Activated CD4-positive, alpha-beta T cell treated with anti-CD3 and anti-CD28 coated beads, Interleukin-2, amount 10 ng/mL, durations not matched to agents 7 days and 5 days (primary cell): ENCODE measurements at regions not wholly inside any gene's neighbourhood (a gene's known extent, or its start where the extent isn't known, plus 50 kb on each side); places are given as distances from the start of the nearest gene placed in this dataset.
A peak's percentile ranks its signal among the peaks of the same experiment; 100 is the strongest.
"Not testable (repeated sequence)": the region's sequence is repeated elsewhere in the genome, so short reads cannot be mapped to it uniquely, and the experiment has no call there.

Source experiments
- CTCF ChIA-PET: fragments of 350-600 bp; sonication (Branson Sonifier 250); formaldehyde crosslinking; loops from one replicate; lab custom pipeline; 2021; ENCODE audit warnings: antibody characterized with exemption; lab: Charles Lee
- POLR2A ChIA-PET: fragments of 350-600 bp; sonication (Branson Sonifier 250); formaldehyde crosslinking; loops from one replicate; lab custom pipeline; 2021; ENCODE audit warnings: antibody characterized with exemption; lab: Charles Lee
- DNase-seq: peaks from one replicate; pipeline ENCODE4 v3.0.0-alpha.2; 2020
- H3K27ac Mint-ChIP-seq: one replicate; pipeline ENCODE4 v1.8.0; 2021; ENCODE audit warnings: mild to moderate bottlenecking, moderate library complexity, mixed read lengths
- H3K27me3 Mint-ChIP-seq: one replicate; pipeline ENCODE4 v1.8.0; 2021; ENCODE audit warnings: mixed read lengths
- H3K36me3 Mint-ChIP-seq: one replicate; pipeline ENCODE4 v1.8.0; 2021; ENCODE audit warnings: low read depth, mixed read lengths
- H3K4me1 Mint-ChIP-seq: one replicate; pipeline ENCODE4 v1.8.0; 2021; ENCODE audit warnings: mixed read lengths
- H3K4me3 Mint-ChIP-seq: one replicate; pipeline ENCODE4 v1.8.0; 2021; ENCODE audit warnings: mild to moderate bottlenecking, moderate library complexity, mixed read lengths
- H3K9me3 Mint-ChIP-seq: one replicate; pipeline ENCODE4 v1.8.0; 2021; ENCODE audit warnings: mixed read lengths

DNA sequence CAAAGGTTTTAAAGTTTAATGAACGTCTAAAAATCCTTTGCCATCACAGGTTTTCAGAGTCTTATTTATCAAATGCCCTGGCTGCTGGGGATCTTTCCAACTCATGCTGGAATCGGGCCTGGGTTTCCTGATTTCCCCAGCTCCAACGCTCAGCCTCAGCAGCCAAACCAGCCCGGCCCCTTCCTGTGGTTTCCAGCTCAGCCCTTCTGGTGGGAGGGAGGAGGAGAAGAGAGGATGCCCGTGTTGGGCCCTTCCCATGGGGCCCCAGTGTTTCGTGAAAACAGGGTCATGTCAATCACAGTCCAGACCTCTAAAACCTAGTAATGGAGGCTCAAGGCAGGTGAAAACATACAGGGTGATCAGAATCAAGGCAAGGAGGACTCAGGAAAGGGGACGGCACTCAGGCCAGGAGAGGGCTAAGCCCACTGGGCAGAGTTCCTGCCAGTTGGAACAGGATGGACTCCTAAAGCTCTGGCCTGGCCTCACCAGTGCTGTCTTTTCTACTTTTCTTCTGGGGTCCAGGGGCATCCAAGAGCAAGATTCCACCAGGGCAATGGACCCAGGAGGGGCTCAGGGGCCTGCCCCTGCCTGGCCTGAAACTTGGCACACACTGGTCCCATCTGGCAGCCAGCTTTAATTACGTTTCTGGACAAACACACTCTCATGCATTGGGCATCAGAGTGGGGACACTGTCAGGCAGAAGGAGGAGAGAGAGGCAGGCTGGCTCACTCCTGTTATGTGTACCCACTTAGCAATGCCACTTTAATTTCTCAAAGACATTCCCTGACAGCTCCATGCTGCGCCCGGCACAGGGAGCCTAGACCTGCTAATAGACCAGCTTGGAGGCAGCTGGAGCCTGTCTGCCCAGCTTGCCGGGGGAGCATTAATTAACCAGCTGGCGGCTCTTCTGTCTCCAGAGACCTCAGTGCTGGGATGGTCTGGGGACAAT, 194.6 kb downstream of the FAM43A start:
- H3K4me1 Mint-ChIP-seq: peaks cover 14% of the 10 kb centered on the region
- no peak overlapping the region for H3K4me3 Mint-ChIP-seq
- peak overlapping the region; percentile 39 for H3K27ac Mint-ChIP-seq
- ChIA-PET POLR2A (no interaction called here), CTCF (interaction anchor here (0.6 kb wide), 1 partner anchor 173 kb away, joined by 3 read pairs; no protein-coding TSS in a partner anchor)
- peaks cover 3% of the 10 kb centered on the region for H3K9me3 Mint-ChIP-seq
- no peaks in the 10 kb centered on the region for H3K36me3 Mint-ChIP-seq
- H3K27me3 Mint-ChIP-seq: no peaks in the 10 kb centered on the region
- DNase-seq: no peak

DNA sequence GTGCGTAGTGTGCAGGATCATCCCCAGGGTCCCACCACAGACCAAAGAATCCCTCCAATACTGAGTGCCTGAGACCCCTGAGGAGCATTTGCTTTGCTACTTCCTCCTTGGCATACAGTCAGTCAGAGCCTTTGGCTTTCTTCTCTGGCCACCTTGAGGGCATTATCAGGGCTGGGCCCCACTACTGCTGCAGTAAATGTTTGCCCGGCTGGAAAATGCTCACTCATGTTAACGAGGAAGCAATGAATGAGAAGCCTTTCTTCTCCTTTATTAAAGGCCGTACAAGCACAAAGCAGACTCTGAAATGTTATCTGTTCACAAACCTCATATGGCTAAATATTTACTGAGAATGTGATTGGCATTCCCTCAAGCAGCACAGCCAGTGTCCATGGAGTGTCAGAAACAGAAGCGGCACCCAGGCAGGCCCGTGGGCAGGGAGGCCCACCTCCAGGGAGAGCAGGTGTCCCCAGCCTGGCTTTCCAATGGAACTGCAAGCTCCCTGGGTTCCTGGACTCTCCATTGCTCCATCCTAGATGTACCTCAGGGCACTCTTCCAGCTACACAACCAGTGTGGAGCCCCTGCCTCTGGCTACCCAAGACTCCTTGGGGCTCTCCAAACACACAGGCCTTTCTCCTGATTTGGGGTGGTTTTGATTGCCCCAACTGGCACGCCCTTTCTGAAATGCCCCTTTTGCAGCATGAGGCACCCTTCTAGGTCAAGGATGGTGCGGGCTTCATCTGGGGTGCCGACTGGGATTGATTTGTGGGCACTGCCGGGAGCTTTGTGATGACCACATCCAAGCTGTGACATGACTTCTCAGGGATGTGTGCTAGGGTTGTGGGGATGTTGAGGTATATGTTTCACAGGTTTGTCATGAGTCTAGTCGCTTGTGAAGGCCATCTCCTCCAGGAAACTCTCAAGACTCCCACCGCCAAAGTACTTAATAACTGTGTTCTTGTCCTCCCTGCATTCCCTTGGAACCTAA, 195.6 kb downstream of the FAM43A start:
- ChIA-PET POLR2A (no interaction called here), CTCF (no interaction called here)
- H3K9me3 Mint-ChIP-seq: peaks cover 3% of the 10 kb centered on the region
- H3K4me3 Mint-ChIP-seq: no peak overlapping the region
- no peak for DNase-seq
- H3K27me3 Mint-ChIP-seq: no peaks in the 10 kb centered on the region
- no peak overlapping the region for H3K27ac Mint-ChIP-seq
- H3K4me1 Mint-ChIP-seq: peaks cover 14% of the 10 kb centered on the region
- no peaks in the 10 kb centered on the region for H3K36me3 Mint-ChIP-seq

DNA sequence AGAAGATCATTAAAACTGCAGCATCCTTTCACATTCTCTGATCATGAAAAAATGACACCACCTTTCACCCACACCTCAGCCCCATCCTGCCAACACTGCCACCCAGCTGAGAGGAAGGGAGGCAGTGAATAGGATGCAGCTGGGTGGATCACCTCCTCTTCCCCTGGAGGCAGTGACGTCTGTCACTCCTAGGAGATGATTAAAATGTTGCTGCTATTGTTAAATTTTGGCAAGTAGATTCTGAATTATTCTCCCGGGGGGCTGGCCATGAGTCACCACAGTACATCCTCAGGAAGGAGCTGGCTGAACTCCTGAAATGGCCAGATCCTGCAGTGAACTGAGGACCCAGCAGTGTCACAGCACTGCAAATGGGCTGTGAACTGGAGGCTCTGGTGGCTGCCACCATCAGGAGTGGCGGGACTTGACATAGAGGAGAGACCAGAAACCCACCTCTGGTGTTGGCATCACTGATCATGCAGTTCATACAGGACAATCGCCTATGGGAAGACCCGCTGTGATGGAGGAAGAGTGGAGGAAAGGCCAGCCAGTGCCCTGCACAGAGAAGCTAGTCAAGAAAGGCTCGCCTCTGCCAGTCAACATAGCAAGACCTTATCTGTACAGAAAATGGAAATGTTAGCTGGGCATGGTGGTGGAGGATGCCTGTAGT, 199.1 kb downstream of the FAM43A start:
- POLR2A ChIA-PET: no interaction called here
- no peaks in the 10 kb centered on the region for H3K36me3 Mint-ChIP-seq
- no peak overlapping the region for H3K27ac Mint-ChIP-seq
- CTCF ChIA-PET: no interaction called here
- H3K9me3 Mint-ChIP-seq: peaks cover 3% of the 10 kb centered on the region
- DNase-seq: no peak
- H3K4me1 Mint-ChIP-seq: peaks cover 7% of the 10 kb centered on the region
- no peak overlapping the region for H3K4me3 Mint-ChIP-seq
- no peaks in the 10 kb centered on the region for H3K27me3 Mint-ChIP-seq

DNA sequence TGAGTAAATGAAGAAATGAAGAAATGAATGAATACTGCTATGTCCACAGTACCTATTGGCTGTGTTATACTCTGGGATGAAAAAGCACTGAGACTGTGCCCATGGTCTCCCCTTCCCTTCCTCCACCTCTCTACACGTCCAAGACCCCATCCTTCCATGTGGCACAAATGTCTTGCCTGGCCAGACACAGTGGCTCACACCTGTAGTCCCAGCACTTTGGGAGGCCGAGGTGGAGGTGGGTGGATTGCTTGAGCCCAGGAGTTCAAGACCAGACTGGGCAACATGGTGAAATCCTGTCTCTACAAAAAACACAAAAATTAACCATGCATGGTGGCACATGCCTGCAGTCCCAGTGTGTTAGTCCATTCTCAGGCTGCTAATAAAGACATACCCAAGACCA, 200.1 kb downstream of the FAM43A start:
- H3K27ac Mint-ChIP-seq: no peak overlapping the region
- H3K4me3 Mint-ChIP-seq: no peak overlapping the region
- H3K27me3 Mint-ChIP-seq: no peaks in the 10 kb centered on the region
- H3K9me3 Mint-ChIP-seq: peaks cover 3% of the 10 kb centered on the region
- no peaks in the 10 kb centered on the region for H3K36me3 Mint-ChIP-seq
- ChIA-PET CTCF (no interaction called here), POLR2A (no interaction called here)
- no peak for DNase-seq
- no peaks in the 10 kb centered on the region for H3K4me1 Mint-ChIP-seq

DNA sequence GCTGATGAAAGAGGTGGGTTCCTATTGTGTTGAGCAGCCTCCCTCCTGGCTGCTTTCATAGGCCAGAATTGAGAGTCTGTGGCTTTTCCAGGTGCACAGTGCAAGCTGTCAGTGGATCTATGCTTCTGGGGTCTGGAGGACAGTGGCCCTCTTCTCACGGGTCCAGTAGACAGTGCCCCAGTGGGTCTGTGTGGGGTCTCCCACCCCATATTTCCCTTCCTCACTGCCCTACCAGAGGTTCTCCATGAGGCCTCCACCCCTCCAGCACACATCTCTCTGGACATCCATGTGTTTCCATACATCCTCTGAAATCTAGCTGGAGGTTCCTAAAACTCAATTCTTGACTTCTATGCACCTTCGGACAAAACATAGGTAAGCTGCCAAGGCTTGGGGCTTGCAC, 201.2 kb downstream of the FAM43A start:
- Mint-ChIP-seq H3K36me3 (no peaks in the 10 kb centered on the region), H3K27ac (no peak overlapping the region), H3K4me3 (no peak overlapping the region), H3K9me3 (peaks cover 3% of the 10 kb centered on the region), H3K27me3 (no peaks in the 10 kb centered on the region), H3K4me1 (no peaks in the 10 kb centered on the region)
- ChIA-PET POLR2A (no interaction called here), CTCF (no interaction called here)
- DNase-seq: no peak

DNA sequence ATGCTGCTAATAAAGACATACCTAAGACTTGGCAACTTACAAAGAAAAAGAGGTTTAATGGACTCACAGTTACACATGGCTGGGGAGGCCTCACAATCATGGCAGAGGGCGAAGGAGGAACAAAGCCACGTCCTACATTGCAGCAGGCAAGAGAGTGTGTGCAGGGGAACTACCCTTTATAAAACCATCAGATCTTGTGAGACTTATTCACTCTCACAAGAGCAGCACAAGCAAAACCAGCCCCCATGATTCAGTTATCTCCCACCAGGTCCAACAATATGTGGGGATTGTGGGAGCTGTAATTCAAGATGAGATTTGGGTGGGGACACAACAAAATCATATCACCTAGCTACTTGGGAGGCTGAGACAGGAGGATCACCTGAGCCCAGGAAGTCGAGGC, 202.4 kb downstream of the FAM43A start:
- DNase-seq, H3K36me3 Mint-ChIP-seq, H3K4me3 Mint-ChIP-seq, H3K27ac Mint-ChIP-seq, POLR2A ChIA-PET, H3K4me1 Mint-ChIP-seq, CTCF ChIA-PET, H3K27me3 Mint-ChIP-seq, H3K9me3 Mint-ChIP-seq: not testable (repeated sequence)

DNA sequence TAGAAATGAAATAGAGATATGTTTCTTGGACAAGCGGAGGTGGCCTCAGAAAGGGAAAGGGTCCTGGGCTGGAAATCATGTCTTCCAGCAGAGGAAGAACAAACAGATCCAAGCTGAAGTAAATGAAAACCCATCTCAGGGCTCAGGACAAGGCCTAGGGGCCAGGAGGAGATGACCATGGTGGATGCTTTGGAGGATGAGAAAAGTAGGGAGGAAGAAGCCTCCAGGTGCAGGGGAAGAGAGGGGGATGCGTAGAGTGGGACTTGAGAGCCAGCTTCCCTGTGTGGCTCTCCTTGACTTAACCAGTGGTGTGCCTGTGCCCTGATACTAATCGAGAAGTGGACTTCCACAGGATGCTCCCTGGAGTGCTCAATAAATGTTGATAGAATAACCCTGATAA, 203.2 kb downstream of the FAM43A start:
- H3K27ac Mint-ChIP-seq: no peak overlapping the region
- no peak for DNase-seq
- H3K36me3 Mint-ChIP-seq: peaks cover 2% of the 10 kb centered on the region
- H3K4me3 Mint-ChIP-seq: no peak overlapping the region
- H3K4me1 Mint-ChIP-seq: peaks cover 6% of the 10 kb centered on the region
- ChIA-PET POLR2A (no interaction called here), CTCF (interaction anchor here (0.6 to 0.7 kb wide), 2 partner anchors 87 to 148 kb away, joined by 3 read pairs; no protein-coding TSS in a partner anchor)
- H3K27me3 Mint-ChIP-seq: peaks cover 4% of the 10 kb centered on the region
- peaks cover 7% of the 10 kb centered on the region for H3K9me3 Mint-ChIP-seq

DNA sequence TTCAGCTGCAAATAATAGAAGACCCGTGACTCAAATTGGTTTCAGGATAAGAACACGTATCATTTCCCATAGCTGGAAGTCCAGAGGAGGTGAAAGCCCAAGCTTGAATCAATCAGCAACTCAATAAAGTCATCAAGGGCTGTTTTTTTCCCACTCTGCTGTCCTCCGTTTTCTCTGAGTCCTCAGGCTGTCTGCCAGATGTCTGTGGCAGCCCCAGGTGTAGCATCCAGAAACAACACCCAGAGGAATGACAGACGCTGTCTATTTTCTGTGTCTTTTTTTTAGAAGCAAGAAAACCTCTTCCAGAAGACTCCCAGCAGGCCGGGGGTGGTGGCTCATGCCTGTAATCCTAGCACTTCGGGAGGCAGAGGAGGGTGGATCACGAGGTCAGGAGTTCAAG, 204.4 kb downstream of the FAM43A start:
- Mint-ChIP-seq H3K9me3 (peaks cover 14% of the 10 kb centered on the region), H3K4me1 (peaks cover 6% of the 10 kb centered on the region), H3K27ac (no peak overlapping the region), H3K4me3 (no peak overlapping the region), H3K27me3 (peaks cover 4% of the 10 kb centered on the region), H3K36me3 (peaks cover 2% of the 10 kb centered on the region)
- CTCF ChIA-PET: no interaction called here
- no peak for DNase-seq
- POLR2A ChIA-PET: no interaction called here

DNA sequence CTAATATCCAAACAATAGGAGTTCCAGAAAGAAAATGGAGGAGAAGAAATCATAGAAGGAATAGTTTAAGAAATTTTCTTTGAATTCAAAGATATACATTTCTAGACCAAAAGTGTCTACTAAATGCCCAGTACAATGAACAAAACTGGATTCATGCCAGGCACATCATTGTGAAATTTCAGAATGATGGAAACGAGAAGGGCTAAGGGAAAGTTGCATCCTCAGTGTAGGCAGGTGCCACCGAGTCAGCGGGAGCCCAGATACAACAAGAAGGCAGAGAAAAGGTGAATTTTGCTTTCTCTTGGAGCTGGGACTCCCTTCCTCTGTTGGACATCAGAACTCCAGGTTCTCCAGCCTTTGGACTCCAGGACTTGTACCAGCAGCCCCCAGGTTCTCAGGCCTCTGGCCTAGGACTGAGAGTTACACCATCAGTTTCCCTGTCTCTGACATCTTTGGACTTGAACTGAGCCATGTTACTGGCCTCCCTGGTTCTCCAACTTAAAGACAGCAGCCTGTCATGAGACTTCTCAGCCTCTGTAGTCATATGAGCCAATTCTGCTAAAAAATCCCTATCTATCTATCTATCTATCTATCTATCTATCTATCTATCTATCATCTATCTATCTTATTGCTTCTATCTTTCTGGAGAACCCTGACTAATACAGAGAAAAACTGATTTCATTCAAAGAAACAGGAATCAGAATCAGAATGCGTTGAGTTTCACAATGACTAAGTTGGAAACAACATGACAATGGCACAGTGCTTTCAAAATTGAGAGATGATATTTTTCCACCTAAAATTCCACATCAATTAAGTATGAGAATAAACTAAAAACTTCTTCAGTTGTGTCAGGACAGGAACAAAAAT, 207.7 kb downstream of the FAM43A start:
- no peak overlapping the region for H3K4me3 Mint-ChIP-seq
- H3K4me1 Mint-ChIP-seq: peaks cover 6% of the 10 kb centered on the region
- POLR2A ChIA-PET: no interaction called here

DNA sequence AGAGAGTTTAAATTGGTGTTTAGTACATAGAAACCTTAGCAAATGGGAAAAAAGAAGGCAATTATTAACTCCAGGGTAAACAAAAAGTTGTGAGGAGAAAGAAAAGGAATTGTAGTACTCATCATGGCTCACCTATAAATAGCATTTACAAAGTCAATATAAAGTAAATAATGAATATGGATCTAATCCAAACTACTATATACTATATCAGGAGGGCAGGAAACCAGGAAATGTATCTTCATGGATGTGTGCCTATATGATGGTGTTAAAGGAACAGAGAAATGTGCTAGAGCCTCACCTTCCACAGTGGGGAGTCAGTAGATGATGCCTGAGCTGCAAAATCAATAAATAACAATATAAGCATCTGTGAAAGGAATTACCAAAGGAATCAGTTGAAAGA, 208.9 kb downstream of the FAM43A start:
- peaks cover 2% of the 10 kb centered on the region for H3K36me3 Mint-ChIP-seq
- POLR2A ChIA-PET: no interaction called here
- DNase-seq: no peak
- no peak overlapping the region for H3K27ac Mint-ChIP-seq
- H3K9me3 Mint-ChIP-seq: peaks cover 29% of the 10 kb centered on the region
- peaks cover 6% of the 10 kb centered on the region for H3K4me1 Mint-ChIP-seq
- CTCF ChIA-PET: no interaction called here
- no peak overlapping the region for H3K4me3 Mint-ChIP-seq
- peaks cover 33% of the 10 kb centered on the region for H3K27me3 Mint-ChIP-seq

More for the DNA sequence above, 207.7 kb downstream of the FAM43A start:
- CTCF ChIA-PET: no interaction called here
- H3K27ac Mint-ChIP-seq: no peak overlapping the region
- no peak for DNase-seq
- peaks cover 25% of the 10 kb centered on the region for H3K27me3 Mint-ChIP-seq
- H3K9me3 Mint-ChIP-seq: peaks cover 23% of the 10 kb centered on the region
- H3K36me3 Mint-ChIP-seq: peaks cover 2% of the 10 kb centered on the region

DNA sequence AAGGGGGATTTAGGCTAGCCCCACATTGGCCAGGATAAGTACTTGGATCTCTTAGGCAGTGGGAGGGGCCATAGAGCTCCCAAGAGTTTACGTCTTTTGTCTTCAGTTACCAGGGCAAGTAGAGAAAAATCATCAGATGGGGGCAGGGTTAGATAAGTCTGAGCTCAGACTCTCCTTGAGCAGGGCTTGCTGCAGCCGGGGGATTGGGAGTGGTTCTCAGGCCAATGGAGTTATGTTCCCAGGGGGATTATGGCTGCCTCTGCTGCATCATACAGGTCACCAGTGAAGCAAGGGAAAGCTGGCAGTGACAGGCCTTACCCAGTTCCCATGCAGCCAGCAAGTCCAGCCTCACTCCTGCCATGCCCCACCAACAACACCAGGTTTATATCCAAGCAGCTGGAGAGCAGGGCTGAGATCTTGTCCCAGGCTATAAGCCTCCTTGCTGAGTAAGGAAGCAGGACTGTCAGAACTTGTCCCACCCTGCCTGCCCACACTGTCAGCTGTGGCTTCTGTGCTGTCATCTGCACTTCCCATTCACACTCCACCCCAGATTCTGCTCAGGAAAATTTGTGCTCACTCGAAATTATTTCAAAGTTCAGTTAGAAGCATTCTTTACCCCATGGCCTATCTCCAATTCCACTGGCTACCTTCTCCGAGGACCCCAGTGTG, 215.3 kb downstream of the FAM43A start:
- H3K27me3 Mint-ChIP-seq: peaks cover 47% of the 10 kb centered on the region
- peaks cover 16% of the 10 kb centered on the region for H3K9me3 Mint-ChIP-seq
- no peak overlapping the region for H3K27ac Mint-ChIP-seq
- CTCF ChIA-PET: interaction anchor here (1.7 kb wide), 1 partner anchor 26 kb away, joined by 4 read pairs; no protein-coding TSS in a partner anchor
- no peak for DNase-seq
- H3K4me1 Mint-ChIP-seq: peaks cover 4% of the 10 kb centered on the region
- no peaks in the 10 kb centered on the region for H3K36me3 Mint-ChIP-seq
- no peak overlapping the region for H3K4me3 Mint-ChIP-seq
- POLR2A ChIA-PET: no interaction called here
